Naive B cell (primary cell): ENCODE measurements at regions not wholly inside any gene's neighbourhood (a gene's known extent, or its start where the extent isn't known, plus 50 kb on each side); places are given as distances from the start of the nearest gene placed in this dataset.
A peak's percentile ranks its signal among the peaks of the same experiment; 100 is the strongest.

Source experiments
- ATAC-seq, 2 donors: fragments of 150-1000 bp; cut with Tn5 transposase; 2 replicates each; pipeline ENCODE4 v1.10.0; 2021; ENCODE audit warnings: low read depth in 2 of 2, mild to moderate bottlenecking in 2 of 2, moderate library complexity in 2 of 2
- DNase-seq: peaks from one replicate; pipeline ENCODE4 v3.0.0; 2022
- H3K27ac Mint-ChIP-seq, 6 donors: one replicate each; pipeline ENCODE4 v1.8.0; 2020 to 2022; ENCODE audit warnings: mild to moderate bottlenecking in 6 of 6, mixed read lengths in 6 of 6, moderate library complexity in 5 of 6, inconsistent platforms in 2 of 6
- H3K27me3 Mint-ChIP-seq, 3 donors: one replicate each; pipeline ENCODE4 v1.8.0; 2021 to 2022; ENCODE audit warnings: mixed read lengths in 3 of 3, mild to moderate bottlenecking in 1 of 3
- H3K36me3 Mint-ChIP-seq, 2 donors: one replicate each; pipeline ENCODE4 v1.8.0; 2020 to 2022; ENCODE audit warnings: mixed read lengths in 2 of 2, inconsistent platforms in 1 of 2, mild to moderate bottlenecking in 1 of 2
- H3K4me1 Mint-ChIP-seq, 3 donors: one replicate each; pipeline ENCODE4 v1.8.0; 2020 to 2022; ENCODE audit warnings: mixed read lengths in 3 of 3, inconsistent platforms in 1 of 3, mild to moderate bottlenecking in 1 of 3, moderate library complexity in 1 of 3
- H3K4me3 Mint-ChIP-seq, 8 donors: one replicate each; pipeline ENCODE4 v1.8.0; 2020 to 2022; ENCODE audit warnings: mild to moderate bottlenecking in 8 of 8, mixed read lengths in 8 of 8, moderate library complexity in 8 of 8, inconsistent platforms in 2 of 8
- H3K9me3 Mint-ChIP-seq, 7 donors: one replicate each; pipeline ENCODE4 v1.8.0; 2020 to 2022; ENCODE audit warnings: mixed read lengths in 7 of 7, mild to moderate bottlenecking in 5 of 7, inconsistent platforms in 2 of 7, moderate library complexity in 1 of 7

GRCh38 chrX:39899856-39900776 lies 197.6 kb downstream of the BCOR start:
- Mint-ChIP-seq H3K27ac (peak overlapping the region in 1 of 6 donors; percentile 47), H3K9me3 (no peaks in the 10 kb centered on the region), H3K27me3 (peaks cover 0 to 32% (median 8%) of the 10 kb centered on the region in 3 donors), H3K36me3 (no peaks in the 10 kb centered on the region), H3K4me3 (peak overlapping the region in 2 of 8 donors; percentile 9 to 72), H3K4me1 (peaks cover 0 to 1% (median under 1%) of the 10 kb centered on the region in 3 donors)
- no peak for ATAC-seq
- no peak for DNase-seq

DNA sequence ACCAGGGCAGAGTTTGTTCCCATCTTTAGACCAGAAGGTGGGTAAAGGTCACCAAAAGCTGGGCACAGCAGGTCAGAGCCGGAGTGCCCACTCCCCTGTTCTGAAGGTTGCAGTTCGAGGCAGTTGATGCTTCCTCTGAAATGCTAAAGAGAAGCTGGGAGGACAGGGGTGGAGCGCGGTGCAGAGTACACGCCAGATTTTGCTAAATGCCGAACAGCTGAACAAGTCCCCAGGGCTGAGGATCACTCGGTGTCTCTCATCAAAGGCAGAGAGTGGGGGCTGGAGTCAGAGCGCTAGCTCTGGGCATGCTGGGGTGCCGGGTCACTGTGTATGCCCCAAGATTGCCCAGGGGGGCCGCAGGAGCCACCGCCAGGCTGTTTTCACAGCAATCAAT lies 197.0 kb downstream of the BCOR start:
- DNase-seq (no peak), ATAC-seq (no peak)
- H3K27ac Mint-ChIP-seq = no peak overlapping the region
- H3K9me3 Mint-ChIP-seq = no peaks in the 10 kb centered on the region
- H3K27me3 Mint-ChIP-seq = peaks cover 0 to 33% (median 8%) of the 10 kb centered on the region in 3 donors
- peaks cover 4 to 7% (median 4%) of the 10 kb centered on the region in 3 donors for H3K4me1 Mint-ChIP-seq
- H3K4me3 Mint-ChIP-seq = no peak overlapping the region
- no peaks in the 10 kb centered on the region for H3K36me3 Mint-ChIP-seq

- Mint-ChIP-seq H3K27ac (no peak overlapping the region), H3K4me1 (peaks cover 4 to 11% (median 4%) of the 10 kb centered on the region in 3 donors), H3K9me3 (no peaks in the 10 kb centered on the region), H3K36me3 (no peaks in the 10 kb centered on the region), H3K27me3 (peaks cover 0 to 27% (median 8%) of the 10 kb centered on the region in 3 donors), H3K4me3 (peak overlapping the region in 1 of 8 donors; percentile 7)
- ATAC-seq (no peak), DNase-seq (no peak)
Observed at GRCh38 chrX:39903343-39903742, 194.4 kb downstream of the BCOR start.

DNA sequence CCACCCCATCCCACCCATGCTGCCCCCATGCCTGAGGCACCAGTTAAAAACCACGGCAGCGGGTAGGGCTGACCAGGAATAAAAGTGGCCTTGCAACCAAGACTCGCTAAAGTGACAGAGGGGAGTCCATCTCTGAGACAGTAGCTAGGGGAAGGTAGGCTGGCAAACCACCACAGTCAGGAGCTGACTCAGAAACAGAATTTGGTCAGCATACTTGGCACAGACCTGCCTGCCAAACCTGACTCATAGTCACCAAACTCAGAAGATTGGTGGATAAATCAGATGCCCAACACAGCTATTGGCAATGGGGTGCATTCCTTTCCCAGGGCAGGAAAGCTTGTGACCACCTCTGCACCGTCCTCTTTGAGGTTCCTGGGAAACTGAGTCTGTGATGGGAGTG lies 193.8 kb downstream of the BCOR start:
- ATAC-seq (no peak), DNase-seq (no peak)
- Mint-ChIP-seq H3K9me3 (no peaks in the 10 kb centered on the region), H3K4me3 (no peak overlapping the region), H3K36me3 (no peaks in the 10 kb centered on the region), H3K27me3 (peaks cover 0 to 33% (median 8%) of the 10 kb centered on the region in 3 donors), H3K4me1 (peaks cover 4 to 11% (median 4%) of the 10 kb centered on the region in 3 donors), H3K27ac (no peak overlapping the region)

GRCh38 chrX:39904816-39905537 lies 192.8 kb downstream of the BCOR start:
- H3K36me3 Mint-ChIP-seq = no peaks in the 10 kb centered on the region
- no peak for ATAC-seq

DNA sequence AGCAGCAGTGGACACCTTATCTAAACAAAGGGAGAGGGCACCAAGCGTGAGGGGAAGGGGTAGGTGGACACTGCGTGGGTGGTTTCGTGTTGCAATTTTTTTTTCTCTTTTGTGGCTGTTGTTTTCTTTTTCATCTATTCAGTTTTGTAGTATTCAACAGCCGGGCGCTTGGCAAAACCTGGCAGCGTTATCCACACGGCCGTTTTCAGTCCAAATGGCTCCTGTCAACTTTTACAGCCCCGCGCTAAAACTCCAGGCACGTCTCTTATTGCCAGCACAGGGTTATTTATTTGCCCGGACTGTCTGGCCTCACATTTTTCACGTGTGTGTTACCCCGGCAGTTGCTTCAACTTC lies 192.2 kb downstream of the BCOR start:
- no peak for DNase-seq
- no peaks in the 10 kb centered on the region for H3K9me3 Mint-ChIP-seq
- no peaks in the 10 kb centered on the region for H3K36me3 Mint-ChIP-seq
- H3K4me1 Mint-ChIP-seq = peaks cover 4 to 11% (median 4%) of the 10 kb centered on the region in 3 donors
- ATAC-seq = no peak
- peak overlapping the region in 5 of 8 donors; percentile 20 to 76 (median 56) for H3K4me3 Mint-ChIP-seq
- peaks cover 0 to 45% (median 8%) of the 10 kb centered on the region in 3 donors for H3K27me3 Mint-ChIP-seq
- H3K27ac Mint-ChIP-seq = no peak overlapping the region

More at GRCh38 chrX:39904816-39905537, 192.8 kb downstream of the BCOR start:
- Mint-ChIP-seq H3K4me3 (peak overlapping the region in 5 of 8 donors; percentile 32 to 76 (median 56)), H3K27ac (peak overlapping the region in 1 of 6 donors; percentile 54), H3K4me1 (peaks cover 4 to 11% (median 4%) of the 10 kb centered on the region in 3 donors), H3K27me3 (peaks cover 0 to 44% (median 8%) of the 10 kb centered on the region in 3 donors), H3K9me3 (no peaks in the 10 kb centered on the region)
- no peak for DNase-seq

- Mint-ChIP-seq H3K36me3 (no peaks in the 10 kb centered on the region), H3K27me3 (peaks cover 0 to 45% (median 8%) of the 10 kb centered on the region in 3 donors), H3K4me1 (peaks cover 4 to 11% (median 4%) of the 10 kb centered on the region in 3 donors), H3K4me3 (peak overlapping the region in 1 of 8 donors; percentile 20), H3K9me3 (no peaks in the 10 kb centered on the region), H3K27ac (no peak overlapping the region)
- no peak for ATAC-seq
- no peak for DNase-seq
Observed at GRCh38 chrX:39905946-39906345, 191.8 kb downstream of the BCOR start.

- ATAC-seq = no peak
- no peak for DNase-seq
- Mint-ChIP-seq H3K27me3 (peaks cover 0 to 41% (median 0%) of the 10 kb centered on the region in 3 donors), H3K36me3 (no peaks in the 10 kb centered on the region), H3K4me1 (peaks cover 4 to 11% (median 4%) of the 10 kb centered on the region in 3 donors), H3K4me3 (no peak overlapping the region), H3K27ac (no peak overlapping the region), H3K9me3 (peaks cover 0 to 3% (median 0%) of the 10 kb centered on the region in 7 donors)
Observed at GRCh38 chrX:39907964-39908661, 189.6 kb downstream of the BCOR start.

DNA sequence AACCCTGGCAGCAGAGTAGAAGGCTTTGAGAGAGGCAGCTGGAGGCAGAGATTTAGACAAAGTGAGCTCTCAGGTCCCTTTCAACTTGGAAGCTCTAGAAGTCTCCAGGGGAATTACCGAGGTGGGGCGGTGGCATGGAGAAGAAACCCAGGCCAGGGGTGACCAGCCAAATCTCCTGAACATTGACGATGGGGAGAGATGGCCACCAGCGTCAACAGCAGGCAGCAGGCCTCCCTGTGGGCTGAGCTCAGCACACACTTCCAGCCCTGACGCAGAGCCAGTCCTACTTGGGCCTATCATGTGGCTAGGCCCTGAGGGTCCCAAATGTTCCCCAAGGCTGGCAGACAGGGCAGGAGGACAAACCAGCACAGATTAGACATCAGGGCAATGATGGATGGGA lies 187.8 kb downstream of the BCOR start:
- DNase-seq = no peak
- H3K9me3 Mint-ChIP-seq = peaks cover 0 to 3% (median 0%) of the 10 kb centered on the region in 7 donors
- peaks cover 0 to 36% (median 0%) of the 10 kb centered on the region in 3 donors for H3K27me3 Mint-ChIP-seq
- H3K4me3 Mint-ChIP-seq = no peak overlapping the region
- peaks cover 4 to 11% (median 4%) of the 10 kb centered on the region in 3 donors for H3K4me1 Mint-ChIP-seq
- no peak for ATAC-seq
- H3K36me3 Mint-ChIP-seq = no peaks in the 10 kb centered on the region
- no peak overlapping the region for H3K27ac Mint-ChIP-seq

DNA sequence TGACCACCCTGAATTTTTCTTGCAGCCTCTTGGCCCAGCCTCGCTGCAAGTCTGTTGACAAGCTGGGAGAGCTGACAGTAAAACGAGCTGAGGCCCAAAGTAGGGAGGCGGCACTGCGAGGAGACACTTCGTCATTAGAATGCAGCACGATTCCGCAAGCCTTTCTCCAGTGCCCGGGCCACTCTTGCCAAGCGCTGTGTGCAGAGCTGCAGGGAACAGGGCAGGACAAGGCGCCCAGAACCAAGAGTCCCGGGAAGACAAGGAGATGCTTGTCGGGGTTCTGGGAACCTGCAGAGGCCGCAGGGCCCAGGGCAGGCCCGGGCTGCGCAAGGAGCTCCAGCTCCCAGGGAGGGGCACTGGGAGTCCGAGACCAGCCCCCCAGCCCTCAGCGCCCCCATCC lies 187.1 kb downstream of the BCOR start:
- Mint-ChIP-seq H3K4me1 (peaks cover 0 to 5% (median 0%) of the 10 kb centered on the region in 3 donors), H3K27me3 (peaks cover 0 to 29% (median 0%) of the 10 kb centered on the region in 3 donors), H3K36me3 (no peaks in the 10 kb centered on the region), H3K4me3 (no peak overlapping the region), H3K9me3 (peaks cover 0 to 3% (median 0%) of the 10 kb centered on the region in 7 donors), H3K27ac (no peak overlapping the region)
- ATAC-seq (no peak), DNase-seq (no peak)

- no peaks in the 10 kb centered on the region for H3K36me3 Mint-ChIP-seq
- DNase-seq (no peak), ATAC-seq (no peak)
- H3K9me3 Mint-ChIP-seq = peaks cover 0 to 3% (median 0%) of the 10 kb centered on the region in 7 donors
- no peak overlapping the region for H3K27ac Mint-ChIP-seq
- no peak overlapping the region for H3K4me3 Mint-ChIP-seq
- H3K4me1 Mint-ChIP-seq = no peaks in the 10 kb centered on the region
- H3K27me3 Mint-ChIP-seq = peaks cover 0 to 31% (median 0%) of the 10 kb centered on the region in 3 donors
Observed at GRCh38 chrX:39911278-39911897, 186.4 kb downstream of the BCOR start.

DNA sequence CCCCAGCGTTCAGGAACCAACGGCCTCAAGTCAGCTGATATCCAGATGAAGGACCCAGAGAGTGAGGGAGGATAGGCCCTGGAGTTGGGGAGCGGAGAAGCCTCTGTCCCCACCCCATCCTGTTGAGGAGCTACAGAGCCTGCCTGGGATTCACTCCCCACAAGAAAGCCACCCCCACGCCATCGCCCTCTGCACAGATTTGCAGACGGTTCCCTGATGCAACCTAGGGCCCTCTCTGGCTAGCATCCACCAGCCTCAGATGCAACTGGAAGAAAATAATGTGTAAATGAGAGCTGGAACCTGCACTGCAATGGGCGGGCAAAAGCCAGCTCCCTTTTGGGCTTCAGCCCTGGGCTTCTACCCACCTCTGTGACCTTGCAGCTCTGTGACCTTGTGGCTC lies 185.6 kb downstream of the BCOR start:
- H3K4me3 Mint-ChIP-seq = no peak overlapping the region
- no peaks in the 10 kb centered on the region for H3K36me3 Mint-ChIP-seq
- no peaks in the 10 kb centered on the region for H3K4me1 Mint-ChIP-seq
- H3K27ac Mint-ChIP-seq = no peak overlapping the region
- no peak for ATAC-seq
- DNase-seq = no peak
- H3K9me3 Mint-ChIP-seq = peaks cover 0 to 3% (median 0%) of the 10 kb centered on the region in 7 donors
- H3K27me3 Mint-ChIP-seq = peaks cover 0 to 38% (median 0%) of the 10 kb centered on the region in 3 donors

GRCh38 chrX:39915081-39915480 lies 182.7 kb downstream of the BCOR start:
- H3K27me3 Mint-ChIP-seq = peaks cover 0 to 21% (median 0%) of the 10 kb centered on the region in 3 donors
- H3K4me3 Mint-ChIP-seq = no peak overlapping the region
- ATAC-seq (no peak), DNase-seq (no peak)
- no peaks in the 10 kb centered on the region for H3K4me1 Mint-ChIP-seq
- H3K36me3 Mint-ChIP-seq = no peaks in the 10 kb centered on the region
- H3K9me3 Mint-ChIP-seq = peaks cover 0 to 4% (median 0%) of the 10 kb centered on the region in 7 donors
- H3K27ac Mint-ChIP-seq = no peak overlapping the region
